ENCODE measurements at regions not wholly inside any gene's neighbourhood (a gene's known extent, or its start where the extent isn't known, plus 50 kb on each side); places are given as distances from the start of the nearest gene placed in this dataset.

- Mint-ChIP-seq H3K27ac (no peak overlapping the region), H3K27me3 (peaks cover 5% of the 10 kb centered on the region), H3K4me1 (no peaks in the 10 kb centered on the region), H3K9me3 (no peaks in the 10 kb centered on the region), H3K36me3 (ENCODE audit: low read depth) (no peaks in the 10 kb centered on the region), H3K4me3 (no peak overlapping the region)
- no peak for ATAC-seq (replicated peaks)
Measured at GRCh38 chr12:116455540-116456329, 103.4 kb upstream of the MAP1LC3B2 start.

- no peaks in the 10 kb centered on the region for H3K36me3 Mint-ChIP-seq (ENCODE audit: low read depth)
- peaks cover 5% of the 10 kb centered on the region for H3K27me3 Mint-ChIP-seq
- no peaks in the 10 kb centered on the region for H3K4me1 Mint-ChIP-seq
- H3K4me3 Mint-ChIP-seq: no peak overlapping the region
- no peaks in the 10 kb centered on the region for H3K9me3 Mint-ChIP-seq
- ATAC-seq (replicated peaks): no peak
- H3K27ac Mint-ChIP-seq: no peak overlapping the region
Measured at GRCh38 chr12:116456330-116457082, 102.7 kb upstream of the MAP1LC3B2 start.

GRCh38 chr12:116458492-116458891 lies 100.7 kb upstream of the MAP1LC3B2 start:
- no peak for ATAC-seq (replicated peaks)
- no peaks in the 10 kb centered on the region for H3K36me3 Mint-ChIP-seq (ENCODE audit: low read depth)

GRCh38 chr12:116459011-116459875 lies 99.9 kb upstream of the MAP1LC3B2 start:
- ATAC-seq (replicated peaks): no peak
- no peaks in the 10 kb centered on the region for H3K4me1 Mint-ChIP-seq
- H3K9me3 Mint-ChIP-seq: no peaks in the 10 kb centered on the region
- H3K4me3 Mint-ChIP-seq: no peak overlapping the region
- no peaks in the 10 kb centered on the region for H3K36me3 Mint-ChIP-seq (ENCODE audit: low read depth)
- H3K27ac Mint-ChIP-seq: no peak overlapping the region
- peaks cover 5% of the 10 kb centered on the region for H3K27me3 Mint-ChIP-seq

More at GRCh38 chr12:116458492-116458891, 100.7 kb upstream of the MAP1LC3B2 start:
- H3K4me3 Mint-ChIP-seq: no peak overlapping the region
- H3K4me1 Mint-ChIP-seq: no peaks in the 10 kb centered on the region
- no peak overlapping the region for H3K27ac Mint-ChIP-seq
- H3K27me3 Mint-ChIP-seq: peaks cover 5% of the 10 kb centered on the region
- H3K9me3 Mint-ChIP-seq: no peaks in the 10 kb centered on the region

GRCh38 chr12:116459916-116460663 lies 99.1 kb upstream of the MAP1LC3B2 start:
- H3K9me3 Mint-ChIP-seq: no peaks in the 10 kb centered on the region
- ATAC-seq (replicated peaks): no peak
- H3K27me3 Mint-ChIP-seq: peaks cover 5% of the 10 kb centered on the region
- H3K36me3 Mint-ChIP-seq (ENCODE audit: low read depth): no peaks in the 10 kb centered on the region
- H3K4me3 Mint-ChIP-seq: no peak overlapping the region
- no peak overlapping the region for H3K27ac Mint-ChIP-seq
- no peaks in the 10 kb centered on the region for H3K4me1 Mint-ChIP-seq

- H3K27me3 Mint-ChIP-seq: peaks cover 5% of the 10 kb centered on the region
- H3K4me3 Mint-ChIP-seq: no peak overlapping the region
- no peaks in the 10 kb centered on the region for H3K9me3 Mint-ChIP-seq
- no peak for ATAC-seq (replicated peaks)
- H3K4me1 Mint-ChIP-seq: no peaks in the 10 kb centered on the region
- no peak overlapping the region for H3K27ac Mint-ChIP-seq
- no peaks in the 10 kb centered on the region for H3K36me3 Mint-ChIP-seq (ENCODE audit: low read depth)
Measured at GRCh38 chr12:116461060-116461459, 98.1 kb upstream of the MAP1LC3B2 start.

GRCh38 chr12:116463366-116463765 lies 95.8 kb upstream of the MAP1LC3B2 start:
- Mint-ChIP-seq H3K9me3 (no peaks in the 10 kb centered on the region), H3K27me3 (no peaks in the 10 kb centered on the region), H3K36me3 (ENCODE audit: low read depth) (no peaks in the 10 kb centered on the region), H3K4me3 (no peak overlapping the region), H3K4me1 (no peaks in the 10 kb centered on the region), H3K27ac (no peak overlapping the region)
- ATAC-seq (replicated peaks): no peak

- no peak for ATAC-seq (replicated peaks)
- Mint-ChIP-seq H3K27me3 (no peaks in the 10 kb centered on the region), H3K9me3 (no peaks in the 10 kb centered on the region), H3K27ac (no peak overlapping the region), H3K36me3 (ENCODE audit: low read depth) (no peaks in the 10 kb centered on the region), H3K4me1 (no peaks in the 10 kb centered on the region), H3K4me3 (no peak overlapping the region)
Measured at GRCh38 chr12:116465407-116465806, 93.8 kb upstream of the MAP1LC3B2 start.

- Mint-ChIP-seq H3K9me3 (no peaks in the 10 kb centered on the region), H3K27me3 (no peaks in the 10 kb centered on the region), H3K4me3 (no peak overlapping the region), H3K36me3 (ENCODE audit: low read depth) (no peaks in the 10 kb centered on the region), H3K4me1 (no peaks in the 10 kb centered on the region), H3K27ac (no peak overlapping the region)
- no peak for ATAC-seq (replicated peaks)
Measured at GRCh38 chr12:116465856-116466255, 93.3 kb upstream of the MAP1LC3B2 start.

GRCh38 chr12:116466536-116466935 lies 92.6 kb upstream of the MAP1LC3B2 start:
- H3K27me3 Mint-ChIP-seq: no peaks in the 10 kb centered on the region
- ATAC-seq (replicated peaks): no peak
- no peak overlapping the region for H3K4me3 Mint-ChIP-seq
- H3K4me1 Mint-ChIP-seq: no peaks in the 10 kb centered on the region
- H3K9me3 Mint-ChIP-seq: no peaks in the 10 kb centered on the region
- no peaks in the 10 kb centered on the region for H3K36me3 Mint-ChIP-seq (ENCODE audit: low read depth)
- no peak overlapping the region for H3K27ac Mint-ChIP-seq

GRCh38 chr12:116469344-116469743 lies 89.8 kb upstream of the MAP1LC3B2 start:
- Mint-ChIP-seq H3K9me3 (peaks cover 4% of the 10 kb centered on the region), H3K4me1 (no peaks in the 10 kb centered on the region), H3K4me3 (no peak overlapping the region), H3K27ac (peak overlapping the region; percentile 21), H3K27me3 (no peaks in the 10 kb centered on the region), H3K36me3 (ENCODE audit: low read depth) (no peaks in the 10 kb centered on the region)
- no peak for ATAC-seq (replicated peaks)

GRCh38 chr12:116471544-116471943 lies 87.6 kb upstream of the MAP1LC3B2 start:
- Mint-ChIP-seq H3K4me1 (no peaks in the 10 kb centered on the region), H3K9me3 (peaks cover 11% of the 10 kb centered on the region), H3K36me3 (ENCODE audit: low read depth) (no peaks in the 10 kb centered on the region), H3K27ac (no peak overlapping the region), H3K27me3 (no peaks in the 10 kb centered on the region), H3K4me3 (no peak overlapping the region)
- no peak for ATAC-seq (replicated peaks)

- no peaks in the 10 kb centered on the region for H3K27me3 Mint-ChIP-seq
- no peaks in the 10 kb centered on the region for H3K4me1 Mint-ChIP-seq
- H3K27ac Mint-ChIP-seq: no peak overlapping the region
- no peak for ATAC-seq (replicated peaks)
- peaks cover 12% of the 10 kb centered on the region for H3K9me3 Mint-ChIP-seq
- H3K4me3 Mint-ChIP-seq: no peak overlapping the region
- no peaks in the 10 kb centered on the region for H3K36me3 Mint-ChIP-seq (ENCODE audit: low read depth)
Measured at GRCh38 chr12:116472193-116472592, 87.0 kb upstream of the MAP1LC3B2 start.

- no peak overlapping the region for H3K4me3 Mint-ChIP-seq
- H3K9me3 Mint-ChIP-seq: peaks cover 12% of the 10 kb centered on the region
- H3K27me3 Mint-ChIP-seq: no peaks in the 10 kb centered on the region
- H3K4me1 Mint-ChIP-seq: no peaks in the 10 kb centered on the region
- no peak for ATAC-seq (replicated peaks)
- H3K36me3 Mint-ChIP-seq (ENCODE audit: low read depth): no peaks in the 10 kb centered on the region
- H3K27ac Mint-ChIP-seq: no peak overlapping the region
Measured at GRCh38 chr12:116473416-116473815, 85.8 kb upstream of the MAP1LC3B2 start.
